Right lobe of liver (tissue), 6 donors: ENCODE measurements at regions not wholly inside any gene's neighbourhood (a gene's known extent, or its start where the extent isn't known, plus 50 kb on each side); places are given as distances from the start of the nearest gene placed in this dataset.

ENCODE experiments used
- ATAC-seq, 4 donors: fragments of 200-7000 bp; cut with Tn5 transposase; one replicate each; pipeline ENCODE4 v1.9.1; 2020; ENCODE audit warnings: mild to moderate bottlenecking in 4 of 4, moderate library complexity in 4 of 4
- DNase-seq, 3 donors: peaks; one replicate each; pipeline ENCODE4 v3.0.0-alpha.2; 2020
- H3K27ac ChIP-seq, 3 donors: fragments of 200-600 bp; one replicate each; pipeline ENCODE4 v1.8.0; 2022
- H3K27me3 ChIP-seq, 2 donors: fragments of 200-600 bp; one replicate each; pipeline ENCODE4 v1.8.0; 2022
- H3K36me3 ChIP-seq, 4 donors: fragments of 200-600 bp; sonication (generic) in 1 of 4; one replicate each; pipeline versions ENCODE4 v1.5.1 to v1.8.0; 2017 to 2022; ENCODE audit warnings: control low read depth in 1 of 4
- H3K4me1 ChIP-seq, 4 donors: fragments of 200-600 bp; sonication (generic) in 1 of 4; one replicate each; pipeline versions ENCODE4 v1.5.1 to v1.8.0; 2017 to 2022; ENCODE audit warnings: control low read depth in 1 of 4
- H3K4me3 ChIP-seq, 3 donors: fragments of 200-600 bp; one replicate each; pipeline ENCODE4 v1.8.0; 2022
- H3K9me3 ChIP-seq, 4 donors: fragments of 200-600 bp; sonication (generic) in 1 of 4; one replicate each; pipeline versions ENCODE4 v1.5.1 to v1.8.0; 2017 to 2022; ENCODE audit warnings: control low read depth in 1 of 4
- POLR2A ChIP-seq: fragments of 450-650 bp; IDR thresholded peaks from one replicate; pipeline ENCODE4 v1.6.1; 2017; ENCODE audit warnings: antibody characterized with exemption, mild to moderate bottlenecking
- WGBS: methylation state at CpG from one replicate; pipeline ENCODE4 v1.1.6; 2018; ENCODE audit warnings: low coverage, low lambda C conversion rate; ENCODE audit not compliant: insufficient coverage; ENCODE audit errors: missing lambda C conversion rate; 5-methylcytosine and 5-hydroxymethylcytosine counted together
- intact Hi-C, 2 donors: fragments of 100-400 bp; cut with DNase I; formaldehyde crosslinking; loops; one replicate each; pipeline versions ENCODE4 v1.11.2 to v1.14.1; 2022
- TF ChIP-seq, protein P1 (sequence below), 4 donors: fragments of 200-600 bp in 3 of 4; fragments of 450-650 bp in 1 of 4; IDR thresholded peaks; one replicate each; pipeline versions ENCODE4 v1.5.1 to v1.8.0; 2016 to 2022; ENCODE audit warnings: antibody characterized with exemption in 4 of 4, mild to moderate bottlenecking in 2 of 4
- donor health status: DM: no; HTN: yes; CAD: no.
- donor health status: DM: no; HTN: no; CAD: no.
- donor health status: DM: no; HTN: no; CAD: no.
- donor health status: DM: no; HTN: yes; CAD: no.
- donor health status: DM: no; HTN: yes; CAD: no.

DNA sequence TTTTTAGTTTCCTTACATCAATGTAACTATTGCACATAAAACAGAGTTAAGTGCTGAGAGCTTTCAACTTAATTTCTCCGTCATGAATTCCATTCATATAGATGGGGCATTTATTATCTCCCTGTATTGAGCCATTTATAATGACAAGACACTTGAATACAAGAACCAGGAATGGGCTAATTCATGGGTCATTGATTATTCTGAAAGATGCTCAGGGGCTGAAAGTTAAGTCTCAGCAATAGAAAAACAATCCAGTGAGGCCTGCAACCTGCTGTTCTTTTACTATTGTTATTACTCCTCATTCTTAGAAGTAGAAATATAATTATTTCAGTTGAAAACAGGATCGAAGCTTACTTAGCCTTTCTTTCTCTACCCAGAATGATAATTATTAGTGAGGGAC lies 307.7 kb downstream of the MMUT start:
- Histone ChIP-seq H3K4me3 (no peak overlapping the region), H3K27ac (no peak overlapping the region), H3K36me3 (no peaks in the 10 kb centered on the region), H3K9me3 (no peaks in the 10 kb centered on the region), H3K4me1 (no peaks in the 10 kb centered on the region), H3K27me3 (no peaks in the 10 kb centered on the region)
- whole genome bisulfite sequencing: 54% methylated on average over 2 of the region's 2 CpGs
- intact Hi-C loops: no loop called here
- no peak for ATAC-seq
- no peak for DNase-seq
- TF ChIP-seq, protein P1, sequence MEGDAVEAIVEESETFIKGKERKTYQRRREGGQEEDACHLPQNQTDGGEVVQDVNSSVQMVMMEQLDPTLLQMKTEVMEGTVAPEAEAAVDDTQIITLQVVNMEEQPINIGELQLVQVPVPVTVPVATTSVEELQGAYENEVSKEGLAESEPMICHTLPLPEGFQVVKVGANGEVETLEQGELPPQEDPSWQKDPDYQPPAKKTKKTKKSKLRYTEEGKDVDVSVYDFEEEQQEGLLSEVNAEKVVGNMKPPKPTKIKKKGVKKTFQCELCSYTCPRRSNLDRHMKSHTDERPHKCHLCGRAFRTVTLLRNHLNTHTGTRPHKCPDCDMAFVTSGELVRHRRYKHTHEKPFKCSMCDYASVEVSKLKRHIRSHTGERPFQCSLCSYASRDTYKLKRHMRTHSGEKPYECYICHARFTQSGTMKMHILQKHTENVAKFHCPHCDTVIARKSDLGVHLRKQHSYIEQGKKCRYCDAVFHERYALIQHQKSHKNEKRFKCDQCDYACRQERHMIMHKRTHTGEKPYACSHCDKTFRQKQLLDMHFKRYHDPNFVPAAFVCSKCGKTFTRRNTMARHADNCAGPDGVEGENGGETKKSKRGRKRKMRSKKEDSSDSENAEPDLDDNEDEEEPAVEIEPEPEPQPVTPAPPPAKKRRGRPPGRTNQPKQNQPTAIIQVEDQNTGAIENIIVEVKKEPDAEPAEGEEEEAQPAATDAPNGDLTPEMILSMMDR (IDR thresholded peaks at IDR 0.05): no peak
- TF ChIP-seq POLR2A: no peak

DNA sequence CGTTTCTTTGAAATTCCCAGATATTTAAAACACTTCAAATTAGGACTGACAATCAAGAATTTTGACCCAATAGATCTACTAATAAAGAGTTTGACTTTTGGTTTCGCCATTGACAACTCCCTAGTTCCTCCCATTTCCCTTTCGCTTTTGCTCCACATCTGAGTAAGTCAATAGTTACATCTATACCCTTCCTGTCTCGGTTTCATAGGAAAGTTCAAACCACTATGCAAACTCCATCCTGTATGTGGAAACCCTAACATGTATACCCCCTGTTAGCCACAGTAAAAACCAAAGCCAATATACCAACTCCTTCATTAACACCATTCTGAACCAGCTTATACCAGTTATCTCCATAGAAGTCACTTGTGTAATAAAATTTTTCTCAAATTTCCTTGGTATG lies 311.1 kb downstream of the MMUT start:
- intact Hi-C loops: no loop called here
- WGBS: 41% methylated on average over 4 of the region's 4 CpGs
- no peaks in the 10 kb centered on the region for H3K9me3 ChIP-seq
- DNase-seq (no peak), ATAC-seq (no peak)
- H3K27ac ChIP-seq: no peak overlapping the region
- H3K4me1 ChIP-seq: no peaks in the 10 kb centered on the region
- H3K4me3 ChIP-seq: no peak overlapping the region
- no peaks in the 10 kb centered on the region for H3K27me3 ChIP-seq
- TF ChIP-seq, protein P1 (IDR thresholded peaks at IDR 0.05): no peak
- TF ChIP-seq POLR2A: no peak
- H3K36me3 ChIP-seq: no peaks in the 10 kb centered on the region

DNA sequence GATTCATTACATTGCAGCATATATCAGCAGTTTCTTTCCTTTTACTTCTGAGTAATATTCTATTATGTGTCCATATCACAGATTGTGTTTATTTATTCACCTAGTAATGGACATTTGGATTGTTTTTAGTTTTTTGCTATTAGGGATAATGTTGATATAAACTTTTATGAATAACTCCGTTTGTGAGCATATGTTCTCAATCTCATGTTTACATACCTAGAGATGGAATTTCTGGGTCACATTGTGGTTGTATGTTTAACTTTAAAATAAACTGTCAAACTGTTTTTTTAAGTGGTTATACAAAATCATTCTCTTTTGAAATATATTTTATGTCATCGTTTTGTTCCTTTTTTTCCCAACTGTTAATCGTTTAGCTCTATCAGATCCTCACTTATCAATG lies 311.6 kb downstream of the MMUT start:
- Histone ChIP-seq H3K4me1 (no peaks in the 10 kb centered on the region), H3K27ac (no peak overlapping the region), H3K36me3 (no peaks in the 10 kb centered on the region), H3K9me3 (no peaks in the 10 kb centered on the region), H3K27me3 (no peaks in the 10 kb centered on the region), H3K4me3 (no peak overlapping the region)
- no peak for TF ChIP-seq POLR2A
- WGBS: 40% methylated on average over 3 of the region's 3 CpGs
- no peak for DNase-seq
- intact Hi-C loops: no loop called here
- no peak for ATAC-seq

DNA sequence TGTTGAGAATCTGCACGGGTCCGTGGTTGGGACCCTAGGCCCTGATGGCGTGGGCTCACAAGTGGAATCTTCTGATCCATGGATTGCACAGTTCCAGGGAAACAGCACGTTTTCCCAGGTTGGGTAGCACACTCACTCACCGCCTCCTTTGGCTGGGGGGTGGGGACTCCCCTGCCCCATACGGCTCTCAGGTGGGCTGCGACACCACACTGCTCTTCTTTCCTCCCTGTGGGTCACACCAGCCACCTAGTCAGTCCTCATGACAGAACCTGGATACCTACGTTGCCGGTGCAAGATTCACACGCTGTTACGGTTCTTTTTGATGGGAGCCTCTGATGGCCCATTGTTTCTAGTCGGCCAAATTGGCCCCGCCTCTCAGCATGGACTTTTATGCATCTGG lies 312.0 kb downstream of the MMUT start:
- 55% methylated on average over 8 of the region's 13 CpGs for WGBS
- Histone ChIP-seq H3K27me3 (no peaks in the 10 kb centered on the region), H3K4me1 (no peaks in the 10 kb centered on the region), H3K9me3 (no peaks in the 10 kb centered on the region), H3K4me3 (no peak overlapping the region), H3K27ac (no peak overlapping the region), H3K36me3 (no peaks in the 10 kb centered on the region)
- DNase-seq (no peak), ATAC-seq (no peak)
- TF ChIP-seq, protein P1 (IDR thresholded peaks at IDR 0.05): no peak
- TF ChIP-seq POLR2A: no peak
- intact Hi-C loops: no loop called here

- intact Hi-C loops: no loop called here
- Histone ChIP-seq H3K4me3 (no peak overlapping the region), H3K36me3 (no peaks in the 10 kb centered on the region), H3K9me3 (no peaks in the 10 kb centered on the region), H3K27me3 (no peaks in the 10 kb centered on the region), H3K4me1 (no peaks in the 10 kb centered on the region), H3K27ac (no peak overlapping the region)
- TF ChIP-seq, protein P1 (IDR thresholded peaks at IDR 0.05): no peak
- TF ChIP-seq POLR2A: no peak
- ATAC-seq (no peak), DNase-seq (no peak)
Measured at GRCh38 chr6:49145280-49145679, 317.8 kb downstream of the MMUT start.
